IMR-90 (cell line): ENCODE measurements at regions not wholly inside any gene's neighbourhood (a gene's known extent, or its start where the extent isn't known, plus 50 kb on each side); places are given as distances from the start of the nearest gene placed in this dataset.

Experiments used
- ATAC-seq: fragments of 200-7000 bp; cut with Tn5 transposase; 2 replicates; pipeline ENCODE4 v1.9.1; 2020; ENCODE audit warnings: low read depth, mild to moderate bottlenecking, moderate library complexity
- BruUV-seq: library from RNA; stranded (reverse); fragments of 400-500 nt; replicated peaks from 2 replicates; lab custom pipeline; 2021; lab: Mats Ljungman, UMichigan
- CTCF ChIA-PET: fragments of 300-600 bp; formaldehyde crosslinking; extraction: SDS; loops from one replicate; lab custom pipeline; 2021; ENCODE audit warnings: antibody characterized with exemption; lab: Yijun Ruan, JAX
- POLR2A ChIA-PET: fragments of 300-600 bp; sonication (Branson Sonifier 250); formaldehyde crosslinking; loops from one replicate; lab custom pipeline; 2022; ENCODE audit warnings: antibody characterized with exemption; ENCODE audit not compliant: unreplicated experiment; lab: Charles Lee
- DNase-seq: peaks from one replicate; pipeline ENCODE4 v3.0.0; 2013
- H2AFZ ChIP-seq: replicated peaks from 2 replicates; pipeline ENCODE3; 2013; ENCODE audit warnings: low read length, mild to moderate bottlenecking; ENCODE audit not compliant: poor library complexity
- H2AK5ac ChIP-seq: 2 replicates; pipeline ENCODE4 v1.6.1; 2013; ENCODE audit warnings: low read depth, low read length, inconsistent platforms
- H2AK9ac ChIP-seq: replicated peaks from 2 replicates; pipeline ENCODE3; 2013; ENCODE audit warnings: mild to moderate bottlenecking, low read depth, low read length, moderate library complexity; ENCODE audit not compliant: poor library complexity
- H2BK120ac ChIP-seq: 2 replicates; pipeline ENCODE4 v1.6.1; 2013; ENCODE audit warnings: low read depth, low read length, inconsistent platforms
- H2BK15ac ChIP-seq: 3 replicates; pipeline ENCODE4 v1.6.1; 2013; ENCODE audit warnings: low read depth, low read length, inconsistent platforms
- H2BK20ac ChIP-seq: 2 replicates; pipeline ENCODE4 v1.6.1; 2013; ENCODE audit warnings: low read depth, mild to moderate bottlenecking, inconsistent platforms, low read length, moderate library complexity
- H2BK5ac ChIP-seq: 2 replicates; pipeline ENCODE4 v1.6.1; 2013; ENCODE audit warnings: mild to moderate bottlenecking, low read depth, low read length, inconsistent platforms; ENCODE audit not compliant: poor library complexity, severe bottlenecking
- H3K14ac ChIP-seq: replicated peaks from 2 replicates; pipeline ENCODE4 v1.6.1; 2013; ENCODE audit warnings: low read depth, low read length, inconsistent platforms
- H3K18ac ChIP-seq: 2 replicates; pipeline ENCODE4 v1.6.1; 2013; ENCODE audit warnings: low read depth, low read length, control low read depth
- H3K23ac ChIP-seq: 2 replicates; pipeline ENCODE4 v1.6.1; 2013; ENCODE audit warnings: low read depth, low read length, inconsistent platforms
- H3K27ac ChIP-seq: 2 replicates; pipeline ENCODE4 v1.5.1; 2013; ENCODE audit warnings: mild to moderate bottlenecking, control low read depth, low read length; ENCODE audit not compliant: insufficient read depth
- H3K27me3 ChIP-seq: 2 replicates; pipeline ENCODE4 v1.6.1; 2013; ENCODE audit warnings: low read length; ENCODE audit not compliant: control insufficient read depth, insufficient read depth
- H3K36me3 ChIP-seq: 2 replicates; pipeline ENCODE4 v1.6.1; 2013; ENCODE audit warnings: low read length, mixed read lengths; ENCODE audit not compliant: control insufficient read depth, insufficient read depth
- H3K4ac ChIP-seq: 2 replicates; pipeline ENCODE4 v1.6.1; 2013; ENCODE audit warnings: low read depth, low read length, inconsistent platforms
- H3K4me1 ChIP-seq: 2 replicates; pipeline ENCODE4 v1.6.1; 2013; ENCODE audit warnings: low read length, mixed read lengths; ENCODE audit not compliant: control insufficient read depth, insufficient read depth
- H3K4me2 ChIP-seq: 2 replicates; pipeline ENCODE4 v1.6.1; 2013; ENCODE audit warnings: low read depth, mild to moderate bottlenecking, control low read depth, low read length, moderate library complexity
- H3K4me3 ChIP-seq: 2 replicates; pipeline ENCODE4 v1.5.1; 2013; ENCODE audit warnings: low read depth, mild to moderate bottlenecking, control low read depth, low read length, moderate library complexity; ENCODE audit not compliant: insufficient read depth
- H3K56ac ChIP-seq: 2 replicates; pipeline ENCODE4 v1.6.1; 2013; ENCODE audit warnings: low read length, inconsistent platforms; ENCODE audit not compliant: insufficient read depth; ENCODE audit errors: extremely low read depth
- H3K79me1 ChIP-seq, 2 experiments: 2 replicates each; pipeline ENCODE4 v1.6.1; 2013; ENCODE audit warnings: low read length in 2 of 2, inconsistent platforms in 1 of 2, low read depth in 1 of 2
- H3K9ac ChIP-seq: 2 replicates; pipeline ENCODE4 v1.6.1; 2013; ENCODE audit warnings: low read depth, low read length, control low read depth
- H3K9me1 ChIP-seq: 2 replicates; pipeline ENCODE4 v1.6.1; 2013; ENCODE audit warnings: low read length, inconsistent platforms; ENCODE audit not compliant: insufficient read depth
- H3K9me3 ChIP-seq: 2 replicates; pipeline ENCODE4 v1.6.1; 2013; ENCODE audit warnings: low read length; ENCODE audit not compliant: control insufficient read depth, insufficient read depth
- H4K20me1 ChIP-seq: 2 replicates; pipeline ENCODE4 v1.6.1; 2013; ENCODE audit warnings: low read length, inconsistent platforms; ENCODE audit not compliant: insufficient read depth
- H4K5ac ChIP-seq: 2 replicates; pipeline ENCODE4 v1.6.1; 2013; ENCODE audit warnings: mild to moderate bottlenecking, low read depth, low read length, control low read depth
- H4K8ac ChIP-seq, 2 experiments: 2 replicates each; pipeline ENCODE4 v1.6.1; 2013; ENCODE audit warnings: low read depth in 2 of 2, low read length in 2 of 2, control low read depth in 1 of 2, inconsistent platforms in 1 of 2
- H4K91ac ChIP-seq: 2 replicates; pipeline ENCODE4 v1.6.1; 2013; ENCODE audit warnings: low read depth, low read length, inconsistent platforms; ENCODE audit not compliant: insufficient read depth
- CEBPB ChIP-seq: IDR thresholded peaks from 2 replicates; pipeline ENCODE4 v1.6.1; 2012; ENCODE audit warnings: low read depth, low read length, improper control_type of control experiment
- WGBS, 2 experiments: methylation state at CpG; one replicate each; pipeline versions ENCODE4 v1.1.5 to v1.1.7; 2013; ENCODE audit warnings: missing lambda C conversion rate in 2 of 2; ENCODE audit not compliant: insufficient read length in 1 of 2; ENCODE audit errors: extremely low coverage in 2 of 2; 5-methylcytosine and 5-hydroxymethylcytosine counted together
- dilution Hi-C: fragments of 300-500 bp; cut with HindIII; formaldehyde crosslinking; loops from one replicate; pipeline ENCODE4 v1.14.3; 2018; ENCODE audit warnings: low sequenced_read_pairs; ENCODE audit not compliant: unreplicated experiment
- in situ Hi-C: fragments of 300-500 bp; cut with MboI; formaldehyde crosslinking; loops from 3 replicates; pipeline ENCODE4 v1.14.3; 2019; ENCODE audit warnings: low sequenced_read_pairs, inconsistent platforms, mixed read lengths
- intact Hi-C: fragments of 100-400 bp; cut with micrococcal nuclease; formaldehyde crosslinking; loops from 2 replicates; pipeline ENCODE4 v1.10.0; 2022

DNA sequence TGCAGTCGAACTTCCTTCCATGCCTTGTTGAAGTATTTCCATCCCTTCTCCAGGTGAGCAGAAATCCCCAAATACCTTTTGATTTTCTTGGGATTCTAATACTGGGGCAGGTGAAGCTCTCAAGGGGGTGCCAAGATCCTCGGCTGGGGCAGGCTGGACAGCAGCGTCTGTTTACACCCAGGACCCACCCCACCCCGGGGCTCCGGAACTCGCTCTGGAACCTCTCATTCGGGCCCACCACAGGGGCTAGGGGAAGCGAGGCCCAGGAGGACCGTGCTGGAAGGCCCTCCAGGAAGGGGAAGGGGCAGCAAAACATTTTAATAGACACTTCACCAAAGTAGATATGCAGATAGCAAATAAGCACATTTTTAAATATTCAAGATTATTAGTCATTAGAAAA, 161.9 kb upstream of the GORAB start:
- Histone ChIP-seq H4K8ac (no peak overlapping the region), H2BK120ac (no peak overlapping the region), H3K14ac (no peak overlapping the region), H3K4me3 (no peak overlapping the region), H2AFZ (no peak overlapping the region), H2BK20ac (no peak overlapping the region), H3K27me3 (no peaks in the 10 kb centered on the region), H2AK9ac (no peak overlapping the region), H3K56ac (no peak overlapping the region), H2BK15ac (no peak overlapping the region), H3K36me3 (no peaks in the 10 kb centered on the region), H4K5ac (no peak overlapping the region), H2BK5ac (no peak overlapping the region), H3K9ac (no peak overlapping the region), H3K9me3 (no peaks in the 10 kb centered on the region), H4K20me1 (no peaks in the 10 kb centered on the region), H3K27ac (no peak overlapping the region), H3K9me1 (0 out of 2 replicates have a peak, but pooled peaks cover 2% of the 10 kb centered on the region), H3K23ac (no peak overlapping the region), H4K91ac (no peak overlapping the region), H3K79me1 (no peaks in the 10 kb centered on the region), H3K4me1 (peaks cover 6% of the 10 kb centered on the region), H2AK5ac (no peak overlapping the region), H3K4ac (no peak overlapping the region), H3K18ac (no peak overlapping the region), H3K4me2 (no peak overlapping the region)
- DNase-seq (no peak), ATAC-seq (no peak)
- no CpG with 5 or more reads among the region's 9 CpGs for WGBS, 2 experiments
- dilution Hi-C loops (no loop called here), intact Hi-C loops (no loop called here), in situ Hi-C loops (no loop called here)
- BruUV-seq: no TSS peak
- ChIA-PET POLR2A (no interaction called here), CTCF (no interaction called here)
- TF ChIP-seq CEBPB: no peak
